Stimulated activated CD8-positive, alpha-beta memory T cell treated with anti-CD3 and anti-CD28 coated beads, Interleukin-2, amount 100 ng/mL, for 48 hours (primary cell): ENCODE measurements at regions not wholly inside any gene's neighbourhood (a gene's known extent, or its start where the extent isn't known, plus 50 kb on each side); places are given as distances from the start of the nearest gene placed in this dataset.

ENCODE experiments used
- DNase-seq, 2 donors: peaks; one replicate each; pipeline ENCODE4 v3.0.0-alpha.2; 2020; ENCODE audit warnings: low read depth in 2 of 2

DNA sequence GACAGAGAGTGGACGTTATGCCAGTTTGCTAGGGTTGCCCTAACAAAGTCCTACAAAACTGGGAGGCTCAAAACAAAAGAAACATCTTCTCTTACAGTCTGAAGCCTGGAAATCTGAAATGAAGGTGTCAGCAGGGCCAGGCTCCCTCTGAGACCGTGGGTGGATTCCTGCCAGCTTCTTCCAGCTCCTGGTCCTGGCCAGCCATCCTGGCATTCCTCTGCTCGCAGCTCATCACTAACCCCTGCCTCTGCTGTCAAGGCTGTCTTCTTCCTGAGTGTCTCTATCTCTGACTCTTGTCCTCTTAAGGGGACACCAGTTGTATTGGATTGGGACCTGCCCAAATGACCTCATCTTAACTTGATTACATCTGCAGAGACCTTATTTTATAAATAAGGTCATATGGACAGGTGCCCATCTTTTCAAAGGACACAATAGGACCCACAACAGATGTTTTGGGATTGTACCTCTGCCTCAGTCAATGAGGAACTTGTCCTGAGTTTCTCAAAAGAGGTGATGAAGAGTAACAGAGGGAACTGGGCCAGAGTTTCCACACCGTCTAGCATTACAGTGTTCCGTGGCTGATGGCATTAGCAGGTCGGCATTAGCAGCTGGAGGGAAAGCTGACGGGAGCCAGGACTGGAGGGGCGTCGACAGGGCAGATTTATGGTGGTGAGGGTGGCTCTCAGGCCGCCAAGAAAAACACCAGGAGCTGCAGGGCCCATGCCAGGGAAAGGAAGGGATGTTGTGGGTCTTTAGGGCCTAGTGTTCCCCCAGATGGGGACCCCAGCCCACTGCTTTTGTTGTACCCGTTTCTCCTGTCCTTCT, 157.3 kb downstream of the TBXT start:
- DNase-seq: no peak

DNA sequence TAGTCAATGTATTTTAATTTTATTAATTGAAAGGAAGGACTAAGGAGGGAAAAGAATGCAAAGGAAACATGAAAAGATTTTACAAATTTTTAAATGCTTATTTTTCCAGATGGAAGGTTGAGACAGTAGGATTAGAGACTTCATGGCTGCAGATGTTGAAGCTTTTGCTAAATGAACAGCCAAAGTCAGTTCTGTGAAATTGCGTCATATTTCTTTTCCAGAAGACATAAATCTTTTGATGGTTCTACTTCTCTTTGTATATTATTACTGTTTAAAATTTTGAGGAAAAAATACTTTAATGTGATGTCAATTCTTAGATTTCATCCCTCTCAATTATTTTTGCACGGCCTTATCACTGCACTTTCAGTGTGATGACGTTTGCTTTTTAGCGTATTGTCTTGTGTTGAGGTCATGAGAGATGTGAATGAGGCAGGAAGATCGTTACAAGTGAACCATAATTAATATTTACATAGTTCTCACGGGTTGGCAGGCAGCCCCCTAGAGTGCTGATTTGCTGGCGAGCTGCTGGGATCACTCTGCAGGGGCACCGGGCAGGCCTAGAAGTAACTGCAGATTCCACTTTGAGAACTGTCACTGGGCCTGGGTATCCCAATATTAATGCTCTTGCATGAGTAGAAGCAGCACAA, 158.1 kb downstream of the TBXT start:
- DNase-seq: no peak

DNA sequence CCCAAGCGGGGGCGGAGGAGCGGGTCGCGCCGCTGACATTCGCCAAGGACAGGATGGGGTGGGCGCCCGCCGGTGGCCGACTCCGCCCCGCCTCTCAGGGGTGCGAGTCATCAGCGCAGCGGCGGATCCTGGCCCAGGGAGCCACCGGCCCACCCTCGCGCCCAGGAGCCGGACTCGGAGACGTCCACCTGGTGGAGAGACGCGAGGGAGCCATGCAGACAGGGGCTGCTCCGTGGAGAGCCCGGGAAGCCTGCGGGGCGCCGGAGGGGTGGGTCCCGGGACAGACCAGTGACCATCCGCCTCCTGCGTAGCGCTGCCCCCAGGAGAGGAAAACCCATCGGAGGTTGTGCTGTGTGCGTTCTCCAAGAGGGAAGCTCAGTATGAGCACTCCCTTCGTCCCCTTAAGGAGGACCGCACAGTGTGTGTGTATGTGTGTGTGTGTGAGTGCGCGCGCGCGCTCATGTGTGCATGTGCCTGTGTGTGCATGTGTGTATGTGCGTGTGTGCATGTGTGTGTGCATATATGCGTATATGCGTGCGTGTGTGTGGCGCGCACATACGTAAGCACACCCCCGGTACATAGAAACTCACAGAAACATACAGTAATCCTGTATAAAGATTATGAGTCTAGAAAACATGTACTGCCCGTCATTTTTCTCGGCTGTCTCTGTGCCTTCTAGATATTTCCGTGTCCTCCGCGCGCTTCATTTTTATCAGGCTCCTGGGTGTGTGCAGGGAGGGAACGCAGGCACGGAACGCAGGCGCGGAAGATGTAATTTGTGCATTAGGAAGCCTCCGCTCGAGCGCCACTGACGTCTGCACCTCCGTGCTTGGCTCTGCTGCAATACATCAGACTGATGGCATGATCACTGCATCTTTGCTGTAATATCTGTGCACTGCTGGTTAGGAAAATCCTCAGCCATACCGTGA, 158.9 kb downstream of the TBXT start:
- DNase-seq: no peak

DNA sequence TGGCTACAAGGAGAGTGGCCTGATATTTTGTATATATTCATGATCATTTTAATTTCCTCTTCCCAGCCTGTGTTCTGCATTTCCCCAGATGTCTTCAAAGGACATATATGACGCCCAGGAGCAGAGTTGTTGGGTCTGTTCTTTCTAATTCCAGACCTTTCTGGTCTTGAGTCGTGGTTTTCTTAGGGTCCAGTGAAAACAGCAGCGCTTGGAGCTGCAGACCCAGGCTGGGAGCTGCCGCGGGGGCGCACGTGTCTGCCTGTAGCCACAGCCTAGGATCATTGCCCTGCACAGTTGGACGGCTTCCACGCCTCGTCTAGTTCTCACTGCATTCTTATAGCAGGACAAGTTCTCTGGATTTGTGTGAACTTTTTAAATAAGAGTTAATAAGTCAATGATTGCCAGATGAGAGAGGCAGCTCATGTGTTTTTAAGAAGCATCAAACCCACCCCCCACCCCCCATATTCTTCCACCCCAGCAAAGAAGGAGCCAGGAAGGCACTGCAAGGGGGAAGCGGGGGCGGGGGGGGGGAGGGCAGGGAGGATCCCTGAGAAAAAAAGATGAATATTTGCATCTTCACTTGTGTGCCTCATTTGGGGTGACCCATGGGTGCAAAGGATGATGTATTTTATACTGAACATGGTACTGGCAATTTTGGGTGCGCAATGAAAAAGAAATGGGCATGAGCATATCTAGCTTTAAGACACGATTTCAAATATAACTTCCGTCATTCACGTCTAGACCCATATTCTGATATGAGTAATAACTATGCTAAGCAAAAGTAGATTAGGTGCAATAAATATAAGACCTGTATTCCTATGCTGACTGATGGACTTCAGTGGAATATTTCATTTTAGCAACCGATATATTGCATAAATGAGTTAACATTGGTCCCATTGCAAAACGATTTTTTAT, 160.0 kb downstream of the TBXT start:
- DNase-seq: no peak

DNA sequence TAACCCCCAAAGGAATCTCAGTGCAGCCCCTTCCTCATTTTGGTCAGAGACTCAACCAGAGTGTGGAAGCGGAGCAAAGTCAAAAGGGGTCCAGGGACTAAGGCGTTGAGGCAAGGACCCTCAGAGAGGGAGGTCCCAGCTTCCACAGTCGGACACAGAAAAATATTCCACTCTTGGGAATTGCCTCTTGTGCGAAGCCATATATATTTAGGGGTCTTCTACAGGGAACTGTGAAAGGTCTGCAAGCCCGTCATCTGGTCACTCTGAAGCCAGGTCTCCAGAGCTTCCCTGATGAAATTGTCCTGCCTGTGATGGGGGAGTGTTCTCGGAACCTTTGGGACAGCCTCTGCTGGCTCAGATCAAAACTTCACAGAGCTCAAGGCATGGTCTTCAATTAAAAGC, 160.8 kb downstream of the TBXT start:
- DNase-seq: no peak

DNA sequence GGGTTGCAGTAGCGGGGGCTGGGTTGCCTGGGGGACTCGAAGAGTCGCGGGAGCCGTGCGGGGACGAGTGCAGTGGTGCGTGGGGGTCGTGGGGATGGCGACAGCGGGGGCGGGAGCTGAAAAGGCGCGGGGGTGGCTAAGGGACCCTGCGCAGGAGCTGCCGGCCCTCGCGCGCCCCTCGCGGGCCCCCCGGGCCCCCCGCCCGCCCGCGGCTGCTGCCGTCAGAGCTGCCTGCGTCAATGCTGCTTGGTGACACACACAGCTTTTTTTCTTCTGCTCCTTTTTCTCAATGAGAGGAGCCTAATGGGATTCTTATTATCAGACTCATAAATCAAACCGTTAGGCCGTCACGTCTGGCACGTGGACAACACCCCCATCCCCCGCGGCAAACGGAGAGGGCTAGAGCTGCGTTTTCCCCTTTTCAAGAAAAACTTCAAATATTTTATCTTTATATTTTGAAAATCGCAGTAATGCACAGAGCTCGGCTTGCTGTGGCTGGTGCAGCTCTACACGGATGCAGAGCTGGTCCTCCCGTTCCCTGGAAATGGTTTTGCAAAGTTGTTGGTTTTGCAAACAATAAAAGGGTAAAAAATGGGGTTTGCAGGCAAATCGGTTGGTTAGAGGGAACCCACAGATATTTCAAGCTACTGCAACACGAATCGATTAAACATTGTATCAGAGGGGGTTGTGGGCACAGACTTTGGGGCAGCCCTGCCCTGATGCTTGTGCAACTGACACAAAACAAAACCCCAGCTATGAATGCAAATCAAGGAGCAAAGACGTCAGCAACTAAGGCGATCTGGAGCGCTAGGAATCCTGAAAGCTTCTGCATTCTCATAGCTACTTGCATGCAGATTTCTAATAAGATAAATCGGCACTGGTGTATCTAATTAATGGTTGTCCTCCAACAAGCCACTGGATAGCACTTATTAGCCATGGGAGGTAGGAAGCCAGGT, 161.4 kb downstream of the TBXT start:
- DNase-seq: no peak

DNA sequence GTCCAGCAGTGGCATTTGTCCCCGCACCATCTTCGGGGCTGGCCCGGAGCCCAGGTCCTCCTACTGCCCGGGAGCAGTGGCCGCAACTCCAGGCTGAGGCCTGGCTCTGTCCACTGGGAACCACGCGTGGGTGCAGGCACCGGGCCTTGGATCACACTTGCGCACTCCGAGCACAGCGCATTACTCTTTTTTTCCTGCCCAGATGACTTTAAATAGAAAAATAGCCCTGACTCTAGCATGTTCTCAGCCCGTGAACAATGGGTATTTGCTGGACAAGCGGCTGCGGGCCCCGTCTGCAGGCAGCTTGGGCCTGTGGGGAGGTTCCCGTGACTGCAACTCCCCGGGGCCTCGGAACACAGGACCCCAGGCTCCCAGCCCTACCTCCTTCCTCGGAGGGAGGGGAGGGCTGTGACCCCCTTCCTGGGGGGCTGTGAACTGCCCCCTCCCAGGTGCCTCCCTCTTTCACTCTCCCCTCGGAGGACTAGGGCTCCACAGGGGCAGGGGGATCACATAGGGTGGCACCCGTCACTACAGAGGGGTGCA, 162.2 kb downstream of the TBXT start:
- no peak for DNase-seq

DNA sequence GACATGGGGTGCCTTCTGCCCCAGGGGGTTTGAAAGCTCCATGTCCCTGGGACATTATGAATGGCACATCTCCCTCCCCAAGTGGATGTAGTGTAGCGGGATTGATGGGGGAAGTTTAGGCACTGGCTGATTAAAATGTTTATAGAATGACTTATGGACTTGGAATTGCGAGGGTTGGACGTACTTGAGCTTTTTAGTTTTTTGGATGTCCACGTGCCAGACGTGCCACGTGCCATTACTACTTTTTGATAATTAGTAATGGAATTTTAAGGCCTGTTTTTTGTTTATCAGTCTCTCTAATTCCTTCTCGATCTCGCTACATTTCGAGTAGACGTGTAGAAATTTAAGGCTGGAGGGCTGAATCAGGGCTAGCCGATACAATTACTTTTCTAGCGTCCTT, 162.8 kb downstream of the TBXT start:
- no peak for DNase-seq

DNA sequence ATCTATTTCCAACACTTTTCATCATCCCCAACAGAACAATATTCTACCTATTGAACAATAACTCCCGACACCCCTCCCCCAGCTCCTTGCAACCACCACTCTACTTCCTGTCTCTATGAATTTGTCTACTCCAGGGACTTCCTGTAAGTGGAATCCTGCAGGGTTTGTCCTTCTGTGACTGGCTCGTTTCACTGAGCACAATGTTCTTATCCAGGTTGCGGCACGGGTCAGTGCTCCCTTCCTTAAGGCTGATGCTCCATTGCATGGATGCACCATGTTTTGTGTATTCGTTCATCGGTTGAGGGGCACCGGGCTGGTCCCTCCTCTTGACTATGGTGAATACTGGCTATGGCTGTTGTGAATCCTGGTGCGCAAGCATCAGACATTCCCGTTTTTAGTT, 163.2 kb downstream of the TBXT start:
- no peak for DNase-seq

DNA sequence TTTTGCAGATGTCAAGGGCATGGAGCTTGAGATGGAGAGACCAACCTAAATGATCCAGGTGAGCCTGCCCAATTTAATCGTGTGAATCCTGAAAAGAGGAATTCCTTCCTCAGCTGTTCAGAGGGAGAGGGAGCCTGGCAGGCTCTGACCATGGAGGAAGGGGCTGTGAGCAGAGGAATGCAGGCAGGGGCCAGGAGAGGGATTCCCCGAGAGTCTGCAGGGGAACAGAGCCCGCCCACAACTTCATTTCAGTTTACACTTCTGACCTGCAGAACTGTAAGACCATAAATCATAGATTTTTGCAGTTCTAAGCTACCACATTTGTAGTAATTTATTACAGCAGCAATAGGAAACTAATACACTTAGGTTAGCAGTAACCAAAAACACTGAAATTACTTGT, 164.1 kb downstream of the TBXT start:
- no peak for DNase-seq

DNA sequence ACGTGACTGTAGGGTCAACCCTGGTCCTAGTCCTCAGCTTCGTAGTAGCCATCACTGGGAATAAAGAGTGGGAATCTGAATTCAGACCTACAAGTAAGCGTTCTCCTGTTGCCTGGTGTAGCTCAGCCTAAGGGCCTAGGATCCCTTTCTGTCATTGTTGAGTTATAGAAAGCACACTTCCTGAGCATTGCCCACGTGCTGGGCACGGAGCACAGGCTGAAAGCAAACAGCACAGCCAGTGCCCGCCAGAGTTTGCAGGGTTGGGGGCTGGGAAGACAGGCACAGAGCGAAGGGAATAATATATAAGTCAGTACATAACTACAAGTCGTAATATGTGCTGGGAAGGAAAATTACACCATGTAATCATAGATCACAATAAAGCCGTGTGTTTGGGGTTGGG, 166.3 kb downstream of the TBXT start:
- no peak for DNase-seq

DNA sequence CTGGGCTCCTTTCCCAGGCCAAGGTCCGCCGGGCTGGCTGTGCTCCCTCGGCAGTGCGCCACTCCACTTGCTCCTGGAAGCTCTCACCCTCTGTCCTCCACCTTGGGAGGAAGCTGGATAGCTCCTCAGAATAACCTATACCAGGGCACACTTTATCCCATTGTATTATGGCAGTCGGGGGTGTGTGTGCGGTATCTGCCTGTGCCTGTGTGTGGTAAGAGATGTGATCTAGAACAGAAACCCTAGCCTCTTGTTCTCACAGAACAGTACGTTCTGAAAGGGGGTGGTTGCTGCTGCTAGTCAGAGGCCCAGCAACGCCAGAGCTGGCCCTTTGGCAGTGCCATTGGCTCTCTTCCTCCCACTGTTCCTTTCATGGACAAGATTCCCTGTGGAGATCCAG, 168.4 kb downstream of the TBXT start:
- DNase-seq: no peak

DNA sequence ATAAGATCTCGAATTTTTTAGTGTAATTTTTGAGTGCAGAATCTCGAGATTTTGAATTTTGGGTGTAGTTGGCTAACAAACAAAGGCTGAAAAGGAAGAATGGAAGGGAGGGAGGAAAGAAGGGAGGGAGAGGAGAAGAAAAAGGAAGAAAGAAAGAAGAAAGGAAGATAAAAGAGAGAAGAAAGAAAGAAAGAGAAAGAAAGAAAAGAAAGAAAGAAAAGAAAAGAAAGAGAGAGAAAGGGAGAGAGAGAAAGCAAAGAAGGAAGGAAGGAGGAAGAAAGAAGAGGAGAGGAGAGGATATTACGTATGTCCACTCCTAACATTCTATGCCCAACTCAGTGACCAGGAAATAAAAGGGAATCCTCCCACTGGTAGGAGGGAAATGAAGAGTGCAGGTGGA, 169.6 kb downstream of the TBXT start:
- DNase-seq: no peak

DNA sequence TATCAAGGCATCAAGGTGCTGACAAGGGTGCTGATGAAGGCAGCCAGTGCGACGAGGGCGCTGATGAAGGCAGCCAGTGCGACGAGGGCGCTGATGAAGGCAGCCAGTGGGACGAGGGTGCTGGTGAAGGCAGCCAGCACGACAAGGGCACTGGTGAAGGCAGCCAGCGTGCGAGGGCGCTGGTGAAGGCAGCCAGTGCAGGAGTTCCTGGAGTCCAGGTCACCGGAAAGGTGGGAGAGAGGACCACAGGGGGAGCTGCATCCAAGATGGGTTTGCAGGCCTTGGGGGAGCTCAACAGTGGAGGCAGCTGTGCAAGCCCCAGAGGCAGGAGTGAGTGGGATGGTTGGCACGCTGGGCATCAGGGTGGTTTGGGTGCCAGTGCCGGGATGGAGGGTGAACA, 176.3 kb downstream of the TBXT start:
- DNase-seq: no peak

DNA sequence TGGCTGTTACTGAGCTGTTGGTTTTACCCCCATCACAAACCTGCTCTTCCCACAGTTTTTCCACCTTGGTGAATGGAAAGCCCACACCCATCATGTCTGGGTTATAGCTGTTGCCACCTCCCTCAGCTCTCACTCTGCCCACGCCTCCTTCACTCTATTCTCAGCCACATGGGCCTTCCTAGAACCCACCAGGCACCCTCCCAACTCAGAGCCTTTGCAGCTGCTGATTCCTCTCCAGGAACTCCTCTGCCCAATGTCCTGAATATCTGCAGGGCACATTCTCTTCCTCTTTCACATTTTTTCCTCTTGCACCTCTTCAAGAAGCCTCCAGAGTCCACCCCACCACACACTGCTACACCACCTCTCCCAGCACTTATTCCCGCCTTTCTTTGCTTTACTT, 177.4 kb downstream of the TBXT start:
- DNase-seq: no peak

DNA sequence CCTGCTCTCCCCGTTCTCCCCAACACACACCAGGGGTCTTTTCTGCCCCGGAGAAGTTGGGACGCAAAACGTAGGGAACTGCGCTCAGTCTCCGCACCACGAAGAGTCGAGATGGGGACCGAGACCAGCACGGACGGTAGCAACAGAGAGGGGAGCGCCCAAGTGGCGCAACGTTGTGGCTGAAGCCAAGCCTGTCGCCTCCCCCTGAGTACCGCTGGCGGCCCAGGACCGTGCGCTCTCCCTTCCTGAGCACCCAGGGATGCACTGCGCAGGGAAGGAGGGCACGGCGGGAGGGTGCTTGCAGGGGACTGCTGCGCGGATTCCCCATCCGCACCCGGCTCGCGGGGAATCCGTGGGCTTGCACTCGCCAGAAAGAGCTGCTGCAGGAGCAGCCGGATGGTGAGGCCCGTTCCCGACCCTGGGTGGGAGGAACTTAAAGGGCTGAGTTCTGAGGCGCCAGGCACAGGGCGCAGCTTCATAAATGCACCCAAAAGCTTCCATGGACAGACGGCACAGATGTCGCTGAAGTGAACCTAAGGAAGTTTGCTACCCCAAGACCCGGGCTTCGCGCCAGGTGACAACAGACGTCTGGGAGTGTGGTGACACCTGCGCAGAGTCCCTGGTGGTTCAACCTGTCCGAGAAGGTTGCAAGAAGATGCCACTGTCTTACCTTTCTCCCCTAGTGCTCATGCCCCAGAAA, 178.7 kb downstream of the TBXT start:
- no peak for DNase-seq

DNA sequence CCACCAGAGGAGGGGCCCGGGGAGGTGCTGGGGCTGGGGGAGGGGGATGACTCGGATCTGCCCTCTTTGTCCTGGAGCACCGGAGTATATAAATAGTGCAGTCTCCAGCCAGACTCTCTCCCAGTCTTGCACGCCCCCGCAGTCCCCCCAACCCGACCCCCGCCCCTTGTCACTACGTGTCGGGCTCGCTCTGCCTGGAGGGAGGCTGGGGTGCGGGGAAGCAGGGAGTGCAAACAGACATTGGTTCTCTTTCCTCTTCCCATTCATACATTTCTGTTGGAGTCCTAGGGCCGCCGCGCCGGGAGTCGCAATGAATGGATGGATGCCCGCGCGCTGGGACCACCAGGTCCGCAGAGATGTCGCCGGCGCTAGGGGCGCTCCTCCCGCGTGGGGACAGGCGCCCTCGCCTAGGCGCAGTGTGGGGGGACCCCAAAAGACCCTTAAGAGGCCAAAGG, 179.3 kb downstream of the TBXT start:
- DNase-seq: no peak

DNA sequence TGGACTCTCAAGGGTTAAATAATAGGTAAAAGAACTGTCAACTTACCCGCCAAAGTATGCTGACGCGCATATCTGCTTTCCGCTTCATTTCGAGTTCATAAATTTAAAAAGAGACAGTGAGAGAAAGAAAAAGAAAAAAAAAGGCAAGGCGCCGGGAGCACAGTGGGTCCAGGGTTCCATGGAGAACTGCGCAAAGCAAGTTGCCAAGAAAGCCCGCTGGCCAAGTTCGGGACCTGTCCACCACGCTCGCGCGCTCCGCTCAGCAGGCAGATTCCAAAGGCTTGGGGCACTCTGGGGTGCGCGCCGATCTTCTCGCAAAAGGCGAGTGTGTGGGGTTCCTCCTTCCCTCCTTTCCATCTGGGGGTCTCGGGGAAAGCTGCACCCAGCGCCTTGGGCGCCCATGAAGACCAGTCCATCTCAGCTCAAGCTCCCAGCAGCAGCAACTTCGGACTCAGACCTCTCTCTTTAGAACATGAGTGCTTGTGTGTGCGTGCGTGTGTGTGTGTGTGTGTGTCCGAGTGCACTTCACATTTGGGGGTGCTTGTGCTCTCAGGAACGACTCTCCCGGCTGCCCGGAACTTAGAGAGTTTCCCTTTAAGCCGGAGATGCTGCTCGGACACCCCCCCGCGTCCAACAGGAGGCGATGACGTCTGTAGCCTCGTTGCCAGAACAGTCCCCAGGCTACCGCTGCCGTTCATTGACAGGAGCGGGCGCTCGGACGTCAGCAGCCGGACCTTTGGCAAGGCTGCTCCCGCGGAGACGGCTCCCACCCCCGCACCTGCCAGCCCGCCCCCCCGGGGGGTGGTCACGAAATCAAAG, 180.0 kb downstream of the TBXT start:
- no peak for DNase-seq
